Suprapubic skin (tissue), 4 donors: ENCODE measurements at regions not wholly inside any gene's neighbourhood (a gene's known extent, or its start where the extent isn't known, plus 50 kb on each side); places are given as distances from the start of the nearest gene placed in this dataset.

Experiments used
- CTCF ChIP-seq, 2 donors: fragments of 200-600 bp in 1 of 2; fragments of 450-650 bp in 1 of 2; sonication (generic) in 1 of 2; IDR thresholded peaks; one replicate each; pipeline ENCODE4 v1.5.1; 2016 to 2019; ENCODE audit warnings: antibody characterized with exemption in 2 of 2, mild to moderate bottlenecking in 1 of 2, moderate library complexity in 1 of 2
- EP300 ChIP-seq: sonication (generic); formaldehyde crosslinking; IDR thresholded peaks from one replicate; pipeline ENCODE4 v1.6.1; 2017; ENCODE audit warnings: antibody characterized with exemption
- POLR2A ChIP-seq, 2 donors: fragments of 450-650 bp; IDR thresholded peaks; one replicate each; pipeline ENCODE4 v1.6.1; 2017; ENCODE audit warnings: antibody characterized with exemption in 2 of 2, mild to moderate bottlenecking in 2 of 2, moderate library complexity in 2 of 2
- POLR2AphosphoS5 ChIP-seq, 3 donors: sonication (generic); formaldehyde crosslinking; IDR thresholded peaks; one replicate each; pipeline ENCODE4 v1.6.1; 2017; ENCODE audit warnings: antibody characterized with exemption in 3 of 3

- TF ChIP-seq EP300 (no peak), CTCF (IDR thresholded peaks at IDR 0.05) (no peak), POLR2AphosphoS5 (IDR thresholded peaks at IDR 0.05) (no peak), POLR2A (IDR thresholded peaks at IDR 0.05) (no peak)
Observed at GRCh38 chr3:104820959-104821358, 545.8 kb upstream of the ALCAM start.
